ENCODE measurements at regions not wholly inside any gene's neighbourhood (a gene's known extent, or its start where the extent isn't known, plus 50 kb on each side); places are given as distances from the start of the nearest gene placed in this dataset.

DNA sequence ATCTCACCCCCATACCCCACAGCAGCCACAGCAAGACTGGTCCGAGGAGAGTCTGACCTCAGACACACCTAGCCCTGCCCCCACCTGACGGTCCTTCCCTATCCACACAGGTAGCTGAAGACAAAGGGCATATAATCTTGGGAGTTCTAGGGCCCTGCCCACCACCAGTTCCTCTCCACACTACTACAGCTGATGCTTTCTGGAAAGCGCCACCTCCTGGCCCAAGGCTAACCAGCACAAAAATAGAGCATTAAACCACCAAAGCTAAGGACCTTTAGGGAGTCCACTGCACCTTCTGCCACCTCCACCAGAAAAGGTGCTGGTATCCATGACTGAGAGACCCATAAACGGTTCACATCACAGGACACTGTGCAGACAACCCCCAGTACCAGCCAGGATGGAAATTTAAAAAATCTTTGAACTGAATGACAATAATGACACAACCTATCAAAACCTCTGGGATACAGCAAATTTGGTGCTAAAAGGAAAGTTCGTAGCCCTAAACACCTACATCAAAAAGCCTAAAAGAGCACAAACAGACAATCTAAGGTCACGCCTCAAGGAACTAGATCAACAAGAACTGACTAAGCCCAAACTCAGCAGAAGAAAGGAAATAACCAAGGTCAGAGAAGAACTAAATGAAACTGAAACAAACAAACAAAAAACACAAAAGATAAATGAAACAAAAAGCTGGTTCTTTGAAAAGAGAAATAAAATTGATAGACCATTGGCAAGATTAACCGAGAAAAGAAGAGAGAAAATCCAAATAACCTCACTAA, 122.1 kb upstream of the TPRG1 start:
- no peak for DNase-seq

DNA sequence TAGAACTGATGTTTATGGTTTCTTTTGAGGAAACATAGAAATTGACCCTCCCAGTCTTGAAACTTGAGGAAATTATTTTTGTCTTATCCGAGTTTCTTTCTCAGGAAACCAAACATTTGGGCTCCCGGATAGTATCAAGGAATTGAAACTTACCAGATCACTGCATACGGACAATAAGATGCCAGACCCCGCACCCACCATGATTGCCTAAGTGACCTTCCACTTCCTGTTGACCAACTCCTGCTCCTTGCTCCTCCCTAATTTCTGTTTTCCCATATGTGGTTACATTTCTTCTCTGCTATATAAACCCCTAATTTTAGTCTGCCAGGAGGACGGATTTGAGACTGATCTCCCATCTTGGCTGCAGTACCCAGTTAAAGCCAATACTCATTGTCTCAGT, 118.4 kb upstream of the TPRG1 start:
- no peak for DNase-seq

DNA sequence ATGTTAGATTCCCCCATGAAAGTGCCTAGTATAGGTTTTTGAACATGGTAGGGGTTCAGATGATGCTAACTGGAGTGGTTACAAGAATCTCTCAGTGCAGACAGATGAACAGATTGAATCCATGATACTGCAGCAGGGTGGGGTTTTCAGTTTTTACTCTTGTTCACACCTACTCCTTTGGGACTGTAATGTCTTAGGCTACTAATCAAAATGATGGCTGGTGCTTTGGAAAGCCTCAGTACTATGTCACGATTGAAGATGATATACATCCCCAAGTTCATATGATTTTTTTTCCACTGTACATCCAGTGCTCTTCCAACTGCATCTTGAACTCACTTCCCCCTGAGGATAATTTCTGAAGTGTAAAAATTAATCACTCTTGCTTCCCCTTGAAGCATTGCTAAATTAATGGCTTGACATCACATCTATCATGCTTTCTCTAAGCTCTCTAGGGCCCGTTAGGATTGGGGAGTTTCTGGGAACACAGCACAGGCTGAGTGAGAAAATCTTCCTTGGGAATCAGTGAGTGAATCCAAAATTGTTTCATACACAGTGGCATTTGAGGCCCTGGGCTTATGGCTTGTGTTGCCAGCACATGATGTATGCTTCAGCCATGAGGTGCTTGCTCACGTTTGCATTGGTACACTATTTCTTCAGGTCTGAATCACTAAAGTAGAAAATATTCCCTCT, 115.0 kb upstream of the TPRG1 start:
- no peak for DNase-seq

DNA sequence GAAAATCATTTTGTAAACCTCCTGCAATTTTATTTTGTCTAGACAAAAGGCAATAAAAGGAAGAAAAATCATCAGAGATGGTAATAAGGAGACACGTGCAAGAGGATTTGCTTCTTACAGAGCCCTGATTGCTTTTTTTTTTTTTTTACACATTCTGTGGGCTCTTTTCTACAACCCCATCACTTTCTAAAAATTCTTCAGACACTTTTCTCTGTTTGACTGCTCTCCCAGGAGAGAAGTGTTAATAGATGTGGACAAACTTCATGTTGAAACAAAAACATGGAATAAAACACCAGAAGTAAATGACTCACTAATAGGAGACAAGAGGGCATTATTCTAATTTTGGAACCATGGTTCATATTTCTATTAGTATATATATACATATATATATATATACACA, 114.4 kb upstream of the TPRG1 start:
- no peak for DNase-seq

DNA sequence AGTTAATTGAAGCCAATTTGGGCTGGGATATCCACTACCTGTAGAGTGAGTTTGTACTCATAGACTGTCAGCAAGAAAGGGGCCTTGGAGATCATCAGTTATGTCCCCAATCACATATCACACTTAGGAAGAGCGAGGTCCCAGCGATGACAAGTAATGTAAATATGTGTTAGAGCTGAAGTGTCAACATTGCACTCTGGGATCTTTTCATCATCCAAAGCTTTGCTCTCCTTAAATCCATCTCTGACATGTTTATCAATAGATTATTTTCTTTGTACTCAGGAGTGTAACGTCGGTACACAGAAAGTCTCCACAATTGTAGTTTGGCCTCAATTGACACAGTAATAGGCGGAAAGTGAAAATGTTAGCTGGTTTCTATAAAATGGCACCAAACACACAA, 113.7 kb upstream of the TPRG1 start:
- DNase-seq, result no peak

DNA sequence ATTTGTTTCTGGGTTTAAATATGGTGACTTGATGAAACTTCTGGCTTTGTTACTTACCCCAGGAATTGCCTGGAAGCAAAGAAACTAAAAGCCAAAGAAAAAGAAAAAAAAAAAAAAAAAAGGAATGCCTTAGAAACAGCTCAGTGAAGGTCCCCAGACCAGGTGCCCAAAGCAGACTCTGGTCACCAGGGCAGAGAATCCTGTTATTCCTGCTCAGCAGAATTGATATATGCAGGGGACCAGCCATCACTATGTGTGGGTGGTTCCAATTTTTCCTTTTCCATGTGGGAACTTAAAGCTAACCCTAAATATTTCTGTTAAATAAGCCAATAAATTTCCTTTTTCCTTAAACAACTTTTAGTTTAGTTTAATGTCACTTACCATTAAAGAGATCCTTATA, 100.8 kb upstream of the TPRG1 start:
- DNase-seq, result no peak

DNA sequence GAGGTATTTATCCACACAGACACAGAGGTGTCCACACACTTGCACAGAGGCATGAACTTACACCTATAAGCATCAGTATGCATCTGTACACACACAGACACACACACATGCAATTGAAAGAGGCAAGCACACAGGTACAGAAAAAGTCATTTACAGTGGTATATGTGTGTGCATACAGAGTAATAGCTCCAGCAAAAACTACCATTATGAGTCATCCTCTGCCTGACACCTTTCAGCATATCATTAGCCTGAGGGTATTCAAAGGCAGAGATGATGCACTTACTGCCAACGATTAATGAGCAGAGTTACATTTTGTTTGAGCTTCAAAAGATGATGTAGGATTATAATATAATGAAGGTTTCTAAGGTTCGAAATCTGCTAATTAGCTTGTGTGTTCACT, 100.3 kb upstream of the TPRG1 start:
- DNase-seq, result no peak

DNA sequence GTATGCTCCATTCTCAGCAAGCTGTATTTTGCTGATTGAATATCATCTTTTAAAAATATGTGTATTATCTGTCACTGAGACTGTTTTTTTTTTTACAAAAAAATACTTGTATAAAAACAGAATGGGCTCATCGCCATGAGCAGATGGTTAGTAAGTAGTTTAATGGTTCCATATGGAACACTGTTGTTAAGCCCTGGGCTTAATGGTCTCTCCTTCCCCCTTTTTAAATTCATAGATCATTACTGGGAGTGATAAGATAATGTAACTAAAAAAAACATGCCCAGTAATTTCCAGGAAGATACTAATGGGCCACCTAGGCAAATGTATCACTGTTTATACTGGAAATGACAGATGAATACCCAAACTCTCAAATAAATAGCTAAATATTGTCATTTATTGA, 95.3 kb upstream of the TPRG1 start:
- DNase-seq, result peak; percentile 97

DNA sequence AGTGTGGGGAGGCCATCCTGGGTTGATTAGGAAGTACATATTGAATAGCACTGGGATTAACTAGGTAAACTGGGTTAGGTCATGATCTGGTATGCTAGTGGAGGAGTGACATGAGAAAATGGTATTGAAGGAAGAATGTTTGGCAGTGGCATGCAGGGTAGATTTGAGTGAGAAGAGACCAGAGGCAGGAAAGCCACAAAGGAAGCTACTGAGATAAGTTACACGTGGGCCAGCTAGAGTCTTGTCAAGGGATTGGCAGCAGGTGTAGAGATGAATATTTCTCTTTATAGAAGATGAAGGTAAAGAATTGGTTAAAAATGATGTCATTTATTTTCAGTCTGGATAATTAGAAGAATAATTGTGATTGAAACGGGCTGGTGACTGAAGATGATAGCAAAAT, 91.0 kb upstream of the TPRG1 start:
- DNase-seq, result no peak

DNA sequence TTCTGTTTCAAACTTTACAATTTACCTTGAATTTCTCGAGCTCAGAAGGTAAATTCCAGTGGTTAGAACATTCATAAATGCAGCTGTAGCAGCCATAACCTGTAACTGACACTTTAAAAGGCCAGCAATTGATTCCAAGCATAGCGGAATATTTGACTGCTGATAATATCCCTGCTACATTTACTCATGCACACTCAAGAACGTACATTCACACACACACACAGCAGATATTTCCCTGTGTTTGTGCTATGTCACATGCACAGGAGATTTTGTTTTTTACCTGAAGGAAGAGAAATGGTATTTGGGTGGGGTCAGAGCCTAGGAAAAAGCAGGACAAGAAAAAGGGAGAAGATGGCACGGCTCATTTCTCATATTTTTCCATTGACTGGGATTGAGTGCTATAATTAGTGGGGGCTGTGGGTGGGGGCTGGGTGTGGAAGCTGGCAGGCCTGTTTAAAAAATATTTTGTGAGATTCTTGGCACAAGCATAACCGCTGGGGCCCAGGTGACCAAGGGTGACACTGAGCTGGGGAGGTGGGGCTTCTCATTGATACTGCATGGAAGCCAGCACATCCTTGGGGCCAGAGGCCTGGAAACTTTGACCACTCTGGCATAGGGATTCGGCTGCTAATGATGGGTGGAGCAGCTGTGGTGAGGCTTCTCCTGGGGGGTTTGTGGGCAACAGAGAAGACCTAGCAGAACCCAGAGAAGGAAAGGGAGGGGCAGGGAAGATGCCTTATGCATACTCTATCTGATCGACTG, 88.9 kb upstream of the TPRG1 start:
- no peak for DNase-seq

DNA sequence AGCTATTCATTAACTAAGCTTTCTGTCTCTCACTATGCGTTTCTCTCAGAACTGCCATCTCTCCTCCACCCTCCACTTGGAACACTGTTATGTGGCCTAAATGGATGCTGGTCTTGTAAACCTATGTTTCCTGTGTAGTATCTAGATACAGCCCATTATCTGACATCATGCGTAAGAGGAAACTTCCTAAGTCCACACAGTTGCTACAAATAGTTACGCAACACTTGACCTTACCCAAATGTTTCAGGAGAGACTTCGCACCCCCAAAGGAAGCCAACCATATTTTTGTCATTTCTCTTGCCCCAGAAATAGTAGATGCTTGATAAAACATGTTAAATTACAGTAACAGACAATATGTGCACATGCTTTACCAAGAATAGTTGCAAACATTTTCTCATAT, 87.2 kb upstream of the TPRG1 start:
- no peak for DNase-seq

DNA sequence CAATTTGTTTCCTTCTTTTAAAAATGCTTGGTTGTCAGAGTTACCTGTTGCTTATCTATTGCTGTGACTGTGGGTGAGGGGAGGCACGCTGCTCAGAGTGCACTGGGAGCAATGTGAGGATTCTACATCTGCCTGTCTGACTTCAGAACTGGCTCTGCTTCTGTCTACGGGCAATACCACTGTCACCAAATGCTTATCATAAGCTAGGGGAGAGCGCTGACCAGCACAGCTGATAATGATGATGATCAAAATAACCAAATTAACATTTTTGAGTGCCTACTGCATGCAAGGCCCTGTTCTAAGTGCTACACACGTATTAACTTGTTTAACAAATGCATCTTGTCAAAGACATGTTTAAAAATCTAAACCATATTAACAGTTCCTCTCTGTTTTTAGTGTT, 79.2 kb upstream of the TPRG1 start:
- DNase-seq, result no peak

DNA sequence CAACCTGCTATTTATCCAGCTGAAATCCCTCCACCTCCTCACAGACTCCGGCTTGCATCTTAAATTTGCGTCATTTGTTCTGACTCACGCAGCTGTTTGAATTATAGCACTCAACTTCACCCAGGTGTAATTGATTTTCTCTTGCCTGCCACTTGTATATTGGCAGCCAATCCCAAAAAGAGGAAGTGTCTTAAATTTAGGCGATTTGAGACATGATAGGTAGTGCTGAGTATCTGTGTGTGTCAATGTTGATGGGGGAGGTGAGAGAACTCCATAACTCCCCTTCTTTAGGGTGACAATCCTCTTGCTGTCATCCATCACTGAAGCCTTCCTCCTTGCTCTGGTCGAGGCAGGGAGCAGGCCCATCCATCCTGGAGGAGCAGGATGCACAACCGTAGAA, 77.2 kb upstream of the TPRG1 start:
- no peak for DNase-seq

DNA sequence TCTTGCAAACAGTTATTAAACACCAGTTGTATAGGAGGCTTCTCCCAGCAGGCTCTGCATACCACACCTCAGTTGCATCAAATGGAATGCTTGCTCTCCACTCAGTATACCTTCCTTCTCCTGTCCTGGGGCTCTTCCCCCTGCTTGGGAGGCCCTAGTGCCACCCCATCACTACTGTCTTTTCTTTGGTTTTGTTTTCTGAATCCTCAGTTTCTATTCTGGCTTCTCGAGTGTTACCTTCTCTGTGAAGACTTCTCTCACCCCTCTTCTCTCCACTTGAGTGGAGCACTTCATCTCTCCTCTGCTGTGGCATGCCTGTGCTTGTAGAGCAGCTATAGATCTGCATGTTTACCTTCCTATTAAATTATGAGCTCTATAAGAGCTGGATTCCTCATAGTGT, 75.7 kb upstream of the TPRG1 start:
- DNase-seq, result no peak

DNA sequence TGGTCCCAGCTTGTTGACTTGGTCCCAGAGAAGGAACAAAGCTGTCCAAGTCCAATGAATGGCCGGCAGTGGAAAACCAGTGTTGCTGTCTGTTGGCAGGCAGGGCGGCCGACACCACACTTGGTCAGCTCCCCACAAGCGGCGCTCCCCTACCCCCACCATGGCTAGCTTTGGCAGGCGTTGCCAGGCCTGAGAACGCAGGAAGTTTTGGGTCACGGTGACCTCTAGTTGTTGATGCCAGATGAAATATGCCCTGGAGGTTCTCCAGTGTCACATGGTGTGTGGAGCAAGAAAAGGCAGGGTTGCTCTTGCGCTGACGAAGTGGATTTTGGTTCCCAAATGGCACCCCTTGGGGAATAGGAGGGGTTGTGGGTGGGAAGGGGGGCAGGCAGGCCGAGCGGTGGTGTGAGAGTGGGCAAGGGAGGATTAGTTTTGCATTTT, 72.7 kb upstream of the TPRG1 start:
- DNase-seq, result no peak

DNA sequence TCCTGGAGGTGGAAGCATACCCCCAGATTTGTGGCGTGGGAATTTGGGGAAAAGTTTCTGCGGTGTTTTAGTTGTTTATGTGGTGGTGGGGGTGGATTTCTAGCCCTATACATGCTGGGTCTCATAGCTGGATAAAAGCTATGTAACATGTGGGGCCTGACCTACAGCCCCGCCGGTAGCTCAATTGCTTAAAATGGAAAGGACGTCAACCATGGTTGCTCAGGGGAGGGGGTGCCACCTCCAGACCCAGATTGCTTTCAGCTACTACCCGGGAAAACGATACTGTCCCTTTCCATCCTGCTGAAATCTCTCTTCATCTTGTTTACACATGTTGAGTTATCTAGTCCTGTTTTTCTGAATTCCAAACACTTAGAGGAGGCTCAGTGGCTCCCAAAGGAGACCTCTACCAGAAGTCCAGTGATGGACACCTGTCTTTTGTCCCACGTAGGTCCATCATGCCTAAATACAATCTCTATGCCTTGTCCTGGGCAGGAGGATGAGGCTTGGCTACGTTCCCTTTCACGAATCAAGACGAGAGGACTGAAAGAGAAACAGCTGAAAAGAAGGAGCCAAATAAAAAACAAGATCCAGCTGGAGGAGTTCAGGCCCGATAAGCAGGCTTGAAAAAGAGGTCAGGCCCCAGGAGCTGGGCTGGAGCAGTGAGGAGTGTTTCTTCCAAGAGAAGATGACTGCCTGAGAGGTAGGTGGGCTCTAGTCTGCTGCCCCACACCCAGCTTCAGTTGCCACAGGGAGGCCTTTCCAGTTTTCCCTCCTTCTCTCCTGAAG, 72.1 kb upstream of the TPRG1 start:
- no peak for DNase-seq

DNA sequence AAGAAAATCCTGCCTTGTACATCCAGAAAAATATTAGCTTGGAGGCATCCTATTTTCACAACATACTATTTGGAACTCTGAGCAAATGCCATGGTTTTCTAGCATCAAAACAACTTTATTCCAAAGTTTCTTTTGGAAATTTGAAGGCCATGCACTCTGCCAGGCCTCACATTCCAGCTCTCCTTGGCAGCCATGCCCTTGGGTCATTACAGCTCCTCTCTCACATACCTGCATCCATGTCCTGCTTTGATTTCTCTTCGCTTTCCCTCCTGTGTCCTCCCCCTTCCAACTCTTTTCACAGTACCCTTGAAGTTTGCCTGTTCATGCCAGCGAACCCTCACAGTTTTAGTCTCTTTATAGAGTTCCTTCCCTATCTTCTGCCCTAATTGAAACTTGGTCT, 70.9 kb upstream of the TPRG1 start:
- DNase-seq, result no peak

DNA sequence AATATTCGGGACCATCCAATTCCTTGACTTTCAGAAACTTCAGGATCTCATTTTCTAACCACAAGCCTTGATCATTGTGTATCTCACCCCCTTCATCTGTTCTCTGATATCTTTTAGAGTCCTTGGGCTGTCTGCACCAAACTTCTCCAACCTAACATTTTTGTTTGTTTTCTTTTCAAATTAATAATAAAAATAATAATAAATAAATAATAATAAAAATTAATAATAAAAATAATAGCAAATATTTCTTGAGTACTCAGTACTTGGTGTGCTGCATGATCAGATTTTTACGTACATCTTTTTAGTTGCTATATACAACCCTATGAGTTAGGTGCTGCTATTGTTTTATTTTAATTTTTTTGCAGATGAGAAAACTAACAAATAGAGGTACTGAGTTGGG, 70.2 kb upstream of the TPRG1 start:
- DNase-seq, result no peak

DNA sequence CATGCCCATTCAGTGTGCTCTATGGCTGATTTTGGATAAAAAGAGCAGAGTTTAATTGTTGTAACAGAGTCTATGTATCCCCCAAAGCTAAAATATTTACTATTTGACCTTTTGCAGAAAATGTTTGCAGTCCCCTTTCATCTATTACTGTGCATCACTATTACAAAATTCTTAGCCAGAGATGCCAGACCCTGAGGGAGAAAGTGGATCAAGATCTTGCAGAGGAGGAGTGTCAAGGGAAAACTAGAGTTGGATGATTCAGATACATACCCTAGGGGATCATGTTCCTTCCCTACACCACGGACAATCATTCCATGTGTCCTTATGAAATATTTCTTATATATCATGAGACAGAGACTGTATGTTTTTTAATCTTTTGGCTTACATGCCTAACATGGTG, 68.6 kb upstream of the TPRG1 start:
- DNase-seq, result no peak

DNA sequence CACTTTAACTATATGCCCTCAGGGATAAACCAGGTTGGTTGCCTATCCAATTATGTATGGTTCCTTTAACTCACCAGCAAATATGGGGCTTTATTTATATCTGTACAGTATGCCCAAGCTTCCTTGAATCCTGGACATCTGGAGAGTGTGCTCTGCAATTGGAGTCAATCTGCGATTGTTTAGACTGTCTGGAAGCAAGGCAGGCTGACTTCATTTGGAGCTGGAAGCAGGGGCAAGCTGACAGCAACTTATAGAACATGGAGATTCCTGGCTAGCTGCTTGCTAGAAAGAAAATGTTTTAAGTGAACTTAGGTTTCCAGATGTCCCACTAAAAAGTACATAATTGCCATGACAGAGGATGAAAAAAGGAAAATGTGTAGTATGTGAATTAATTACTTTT, 63.7 kb upstream of the TPRG1 start:
- DNase-seq, result no peak

DNA sequence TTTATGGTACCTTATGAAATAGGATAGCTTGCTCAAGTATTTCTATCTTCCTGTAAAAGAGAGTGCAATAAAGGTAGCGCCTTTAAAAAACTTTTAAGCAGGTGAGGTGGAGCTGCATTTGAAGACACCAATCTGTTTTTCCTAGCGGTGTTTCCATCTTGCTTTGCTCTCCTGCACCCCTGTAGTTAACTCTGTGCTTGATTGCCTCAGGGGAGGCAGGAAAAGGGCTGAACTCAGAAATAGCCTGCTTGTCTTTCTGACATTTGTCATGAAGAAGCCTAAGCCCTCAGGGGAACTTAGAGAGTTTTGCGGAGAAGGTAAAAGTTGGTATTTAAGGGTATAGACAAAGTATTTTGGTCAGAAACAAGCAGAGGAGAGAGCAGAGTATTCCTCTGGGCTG, 63.0 kb upstream of the TPRG1 start:
- DNase-seq, result no peak

DNA sequence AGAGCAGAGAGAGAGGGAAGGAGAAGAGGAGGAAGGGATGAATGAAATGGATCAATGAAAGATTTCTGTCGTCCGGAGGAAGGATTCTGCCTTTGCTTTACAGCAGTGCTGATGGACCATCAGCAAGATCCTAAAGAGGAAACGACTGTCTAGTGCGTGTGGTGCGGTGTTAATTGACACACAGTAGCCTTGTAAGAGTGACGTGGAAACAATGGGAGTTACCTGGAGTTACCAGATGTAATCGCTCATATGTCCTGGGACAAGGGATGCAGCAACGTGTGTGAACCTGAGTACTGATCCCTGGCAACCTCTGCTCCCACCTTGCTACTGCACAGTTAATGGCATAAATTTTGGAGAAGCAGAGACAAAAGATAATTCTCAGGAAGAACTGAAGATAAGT, 62.6 kb upstream of the TPRG1 start:
- DNase-seq, result no peak

DNA sequence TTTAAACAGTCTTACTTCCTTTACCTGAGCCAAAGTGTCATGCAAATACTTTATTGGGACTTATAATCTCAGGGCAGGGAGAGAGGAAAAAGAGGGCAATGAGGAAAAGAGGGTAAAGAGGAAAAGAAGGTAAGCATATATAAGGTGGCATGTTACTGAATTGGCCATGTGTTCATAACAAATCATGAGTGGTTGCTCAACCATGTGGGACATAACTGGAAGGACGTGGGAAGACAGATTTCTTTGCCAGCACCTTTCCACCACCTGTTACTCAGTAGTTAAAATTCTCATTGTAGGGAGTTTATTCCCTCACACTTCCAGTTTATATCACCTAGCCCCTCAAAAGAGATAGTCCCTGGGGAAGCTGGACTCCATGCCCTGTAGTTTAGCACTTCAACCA, 54.7 kb upstream of the TPRG1 start:
- no peak for DNase-seq

All from NCI-H524 treated with DMSO at 0.1 percent for 48 hours (cell line).